ENCODE measurements at regions not wholly inside any gene's neighbourhood (a gene's known extent, or its start where the extent isn't known, plus 50 kb on each side); places are given as distances from the start of the nearest gene placed in this dataset.

DNA sequence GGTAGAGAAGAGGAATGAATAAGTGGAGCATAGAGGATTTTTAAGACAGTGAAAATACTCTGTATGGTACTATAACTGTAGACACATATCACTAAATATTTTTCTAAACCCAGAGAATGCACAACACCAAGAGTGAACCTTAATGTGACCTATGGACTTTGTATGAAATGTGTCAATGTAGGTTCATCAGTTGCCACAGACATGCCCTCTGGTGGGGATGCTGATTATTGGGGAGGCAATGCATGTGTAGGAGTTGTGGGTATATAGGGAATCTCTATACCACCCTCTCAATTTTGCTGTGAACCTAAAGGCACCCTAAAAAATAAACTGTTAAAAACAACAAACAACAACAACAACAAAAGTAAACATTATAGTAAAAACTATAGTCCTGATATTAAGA lies 293.7 kb downstream of the RNF144B start:
- H3K27me3 ChIP-seq (ENCODE audit: control insufficient read depth, insufficient read depth, low read length): no peaks in the 10 kb centered on the region
- H3K4me3 ChIP-seq (ENCODE audit: low read length): no peak overlapping the region
- no peaks in the 10 kb centered on the region for H3K9me3 ChIP-seq (ENCODE audit: control insufficient read depth, low read length)
- H3K36me3 ChIP-seq (ENCODE audit: control insufficient read depth, insufficient read depth, low read length): no peaks in the 10 kb centered on the region
- no peak overlapping the region for H3K9ac ChIP-seq (ENCODE audit: low read length)
- no peaks in the 10 kb centered on the region for H3K4me1 ChIP-seq (ENCODE audit: control insufficient read depth, insufficient read depth, low read length)

DNA sequence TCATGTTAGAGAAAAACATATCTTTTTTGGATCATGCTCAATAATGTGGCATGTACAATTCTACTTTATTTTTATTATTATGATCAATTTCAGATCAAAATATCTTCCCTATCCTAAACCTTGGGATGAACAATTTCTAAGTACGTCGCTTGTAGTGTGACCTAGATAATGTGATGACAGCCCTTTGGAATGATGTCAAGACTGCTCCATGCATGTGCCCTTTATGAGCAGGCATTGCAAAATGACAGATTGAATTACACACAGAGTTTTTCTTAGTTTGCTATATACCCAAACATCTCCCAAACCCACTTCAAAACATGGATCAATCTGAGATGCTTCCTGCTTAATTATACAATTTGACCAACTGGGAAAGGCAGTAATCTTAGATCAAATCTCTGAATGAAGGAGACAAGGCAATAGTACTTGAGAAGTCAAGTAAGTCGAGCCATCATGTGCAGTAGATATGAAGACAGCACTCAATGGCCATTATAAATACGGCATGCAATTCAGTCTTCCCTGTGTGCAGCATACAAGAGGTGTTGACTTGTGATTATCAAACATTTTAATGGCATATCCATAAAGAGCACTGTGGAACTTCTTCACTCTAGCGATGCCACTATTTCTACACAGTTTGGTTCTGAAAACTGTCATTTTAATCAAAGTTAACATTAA lies 294.8 kb downstream of the RNF144B start:
- no peaks in the 10 kb centered on the region for H3K4me1 ChIP-seq (ENCODE audit: control insufficient read depth, insufficient read depth, low read length)
- no peaks in the 10 kb centered on the region for H3K9me3 ChIP-seq (ENCODE audit: control insufficient read depth, low read length)
- H3K4me3 ChIP-seq (ENCODE audit: low read length): no peak overlapping the region
- H3K36me3 ChIP-seq (ENCODE audit: control insufficient read depth, insufficient read depth, low read length): no peaks in the 10 kb centered on the region
- no peak overlapping the region for H3K9ac ChIP-seq (ENCODE audit: low read length)
- no peaks in the 10 kb centered on the region for H3K27me3 ChIP-seq (ENCODE audit: control insufficient read depth, insufficient read depth, low read length)

DNA sequence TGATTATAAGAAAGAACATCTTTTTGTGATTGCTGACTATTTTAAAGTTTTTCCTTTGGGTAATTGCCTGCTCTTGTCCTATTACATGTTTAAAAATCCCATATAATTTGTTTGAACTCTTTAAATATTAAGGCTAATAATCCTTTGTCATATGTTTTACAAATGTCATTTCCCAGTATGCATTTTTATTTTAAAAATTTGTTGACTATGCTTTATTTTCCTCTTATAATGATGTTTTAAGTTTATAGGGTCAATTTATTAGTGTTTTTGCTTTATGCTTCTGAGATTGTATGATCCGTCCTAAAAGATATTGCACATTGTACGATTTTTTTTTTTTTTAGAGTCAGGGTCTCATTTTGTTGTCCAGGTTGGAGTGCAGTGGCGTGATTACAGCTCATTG lies 297.2 kb downstream of the RNF144B start:
- H3K4me3 ChIP-seq (ENCODE audit: low read length): no peak overlapping the region
- no peaks in the 10 kb centered on the region for H3K4me1 ChIP-seq (ENCODE audit: control insufficient read depth, insufficient read depth, low read length)
- no peaks in the 10 kb centered on the region for H3K9me3 ChIP-seq (ENCODE audit: control insufficient read depth, low read length)
- no peaks in the 10 kb centered on the region for H3K27me3 ChIP-seq (ENCODE audit: control insufficient read depth, insufficient read depth, low read length)
- H3K9ac ChIP-seq (ENCODE audit: low read length): no peak overlapping the region
- no peaks in the 10 kb centered on the region for H3K36me3 ChIP-seq (ENCODE audit: control insufficient read depth, insufficient read depth, low read length)

DNA sequence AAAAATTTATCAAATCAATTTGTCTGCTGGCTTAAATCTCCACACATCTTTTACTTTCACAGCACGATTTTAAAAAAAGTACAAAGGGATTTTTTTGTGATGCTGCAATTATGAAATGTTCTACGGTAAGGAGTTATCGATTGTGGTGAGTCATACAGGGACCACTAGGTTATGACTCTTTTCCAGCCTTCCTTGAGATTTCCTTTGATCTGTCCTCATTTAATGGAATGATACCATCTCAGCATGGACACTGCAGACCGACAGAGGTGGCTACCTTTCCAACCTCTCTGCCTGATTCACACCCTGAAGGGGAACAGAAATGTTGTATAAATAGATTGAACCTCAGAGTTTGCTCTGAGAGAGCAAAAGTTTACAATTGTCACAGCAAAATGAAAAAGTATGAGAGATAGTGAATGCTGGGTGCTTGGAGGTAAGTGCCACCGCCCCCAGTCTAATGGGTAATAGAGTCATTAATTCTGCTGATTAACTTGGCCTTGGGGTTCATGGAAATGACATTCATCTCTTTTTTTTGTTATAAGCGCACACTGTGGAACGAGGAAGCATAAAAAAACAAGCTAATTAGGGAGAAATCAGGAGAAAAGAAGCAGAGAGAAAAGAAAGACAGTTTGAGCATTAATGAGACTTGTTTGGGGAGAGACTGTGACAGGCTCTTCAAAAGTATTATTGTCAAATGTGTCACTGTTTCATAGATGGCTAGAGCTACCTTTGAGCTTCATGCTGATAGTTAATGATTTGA lies 306.0 kb downstream of the RNF144B start:
- Histone ChIP-seq H3K36me3 (ENCODE audit: control insufficient read depth, insufficient read depth, low read length) (no peaks in the 10 kb centered on the region), H3K4me1 (ENCODE audit: control insufficient read depth, insufficient read depth, low read length) (no peaks in the 10 kb centered on the region), H3K27me3 (ENCODE audit: control insufficient read depth, insufficient read depth, low read length) (no peaks in the 10 kb centered on the region), H3K9ac (ENCODE audit: low read length) (no peak overlapping the region), H3K9me3 (ENCODE audit: control insufficient read depth, low read length) (no peaks in the 10 kb centered on the region), H3K4me3 (ENCODE audit: low read length) (no peak overlapping the region)

DNA sequence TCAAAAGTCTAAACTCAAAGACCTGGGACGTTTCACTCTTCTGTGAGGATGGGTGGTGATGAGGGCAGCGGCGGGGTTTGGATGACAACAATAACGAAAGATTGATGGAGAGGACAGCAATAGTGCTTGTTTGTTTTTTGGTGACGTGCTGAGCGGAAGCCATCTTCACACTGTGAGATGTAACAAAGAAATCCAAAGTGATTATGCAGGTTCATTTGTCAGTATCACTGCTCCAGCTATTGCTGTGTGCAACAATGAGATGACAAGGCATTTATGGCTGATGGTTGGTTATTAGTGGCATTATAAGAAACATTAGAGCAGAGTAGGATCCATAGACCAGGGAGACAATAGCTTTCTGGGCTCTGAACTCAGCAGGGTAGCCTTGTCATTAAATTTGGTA lies 306.7 kb downstream of the RNF144B start:
- Histone ChIP-seq H3K36me3 (ENCODE audit: control insufficient read depth, insufficient read depth, low read length) (no peaks in the 10 kb centered on the region), H3K27me3 (ENCODE audit: control insufficient read depth, insufficient read depth, low read length) (no peaks in the 10 kb centered on the region), H3K9ac (ENCODE audit: low read length) (no peak overlapping the region), H3K9me3 (ENCODE audit: control insufficient read depth, low read length) (no peaks in the 10 kb centered on the region), H3K4me1 (ENCODE audit: control insufficient read depth, insufficient read depth, low read length) (no peaks in the 10 kb centered on the region), H3K4me3 (ENCODE audit: low read length) (no peak overlapping the region)

DNA sequence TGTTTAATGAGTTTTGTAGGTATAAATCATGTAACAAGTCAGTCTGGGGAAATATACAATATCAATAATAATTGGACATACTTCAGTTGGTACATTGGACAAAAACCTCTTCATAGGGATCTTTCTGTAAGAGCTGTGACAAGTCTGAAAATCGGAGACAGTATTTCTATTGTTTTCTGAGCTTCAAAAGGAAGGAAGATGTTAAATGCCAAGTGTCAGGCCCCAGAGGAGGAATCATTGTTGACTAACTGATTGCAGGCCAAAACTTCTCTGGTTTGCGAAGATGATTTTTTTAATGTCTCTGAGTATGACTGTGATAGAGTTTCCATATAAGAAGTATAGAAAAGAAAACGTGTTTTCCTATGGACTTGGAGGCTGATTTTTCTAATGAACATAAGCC lies 316.4 kb downstream of the RNF144B start:
- Histone ChIP-seq H3K9me3 (ENCODE audit: control insufficient read depth, low read length) (no peaks in the 10 kb centered on the region), H3K4me3 (ENCODE audit: low read length) (no peak overlapping the region), H3K27me3 (ENCODE audit: control insufficient read depth, insufficient read depth, low read length) (no peaks in the 10 kb centered on the region), H3K9ac (ENCODE audit: low read length) (no peak overlapping the region), H3K4me1 (ENCODE audit: control insufficient read depth, insufficient read depth, low read length) (no peaks in the 10 kb centered on the region), H3K36me3 (ENCODE audit: control insufficient read depth, insufficient read depth, low read length) (no peaks in the 10 kb centered on the region)

DNA sequence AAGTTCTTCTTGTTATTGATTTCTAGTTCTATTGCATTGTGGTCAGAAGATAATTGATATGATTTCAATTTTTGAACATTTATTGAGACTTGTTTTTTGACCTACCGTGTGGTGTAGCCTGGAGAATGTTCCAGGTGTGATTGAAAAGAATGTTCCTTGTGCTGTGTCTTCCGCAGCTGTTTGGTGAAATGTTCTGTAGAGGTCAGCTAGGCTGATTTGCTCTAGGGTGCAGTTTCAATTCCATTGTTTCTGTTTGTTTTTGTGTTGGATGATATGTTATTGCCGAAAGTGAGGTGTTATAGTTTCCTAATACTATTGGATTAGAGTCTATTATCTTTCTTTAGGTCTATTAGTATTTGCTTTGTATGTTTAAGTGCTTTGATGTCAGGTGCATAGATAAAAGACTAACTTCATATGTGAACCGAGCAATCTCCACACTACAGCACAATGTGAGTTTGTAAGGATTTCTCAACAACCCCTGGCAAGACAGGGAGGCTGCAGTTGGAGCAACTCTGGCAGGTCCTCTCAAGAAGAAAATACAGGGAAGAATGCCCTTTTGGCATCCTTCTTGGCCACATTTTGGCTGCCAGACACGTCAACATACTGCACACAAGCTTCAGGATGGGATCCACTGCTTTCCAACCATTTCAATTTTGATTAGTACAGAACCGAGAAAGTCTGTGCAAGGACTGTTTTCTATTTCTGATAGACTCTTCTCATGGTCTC lies 320.7 kb downstream of the RNF144B start:
- Histone ChIP-seq H3K9ac (ENCODE audit: low read length) (no peak overlapping the region), H3K36me3 (ENCODE audit: control insufficient read depth, insufficient read depth, low read length) (no peaks in the 10 kb centered on the region), H3K9me3 (ENCODE audit: control insufficient read depth, low read length) (no peaks in the 10 kb centered on the region), H3K4me1 (ENCODE audit: control insufficient read depth, insufficient read depth, low read length) (no peaks in the 10 kb centered on the region), H3K4me3 (ENCODE audit: low read length) (no peak overlapping the region), H3K27me3 (ENCODE audit: control insufficient read depth, insufficient read depth, low read length) (no peaks in the 10 kb centered on the region)

DNA sequence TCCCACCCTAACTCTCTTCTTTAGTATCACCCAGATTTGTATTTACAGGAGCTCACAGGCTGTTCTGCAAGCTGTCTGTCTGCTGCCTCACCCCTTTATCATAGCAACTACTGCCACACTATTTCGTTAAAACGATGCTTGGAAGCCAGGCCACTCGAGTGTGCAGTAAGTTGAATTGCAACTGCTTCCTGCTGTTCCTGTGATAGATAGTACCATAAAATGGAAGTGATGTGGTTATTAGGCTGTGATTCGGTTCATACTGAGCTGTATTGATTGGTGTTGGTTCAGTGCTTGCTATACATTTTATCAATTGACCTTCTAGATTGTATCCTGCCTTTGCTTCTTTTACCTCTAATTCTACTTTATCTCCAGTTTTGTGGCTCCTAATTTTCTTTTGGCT lies 325.4 kb downstream of the RNF144B start:
- Histone ChIP-seq H3K9me3 (ENCODE audit: control insufficient read depth, low read length) (no peaks in the 10 kb centered on the region), H3K9ac (ENCODE audit: low read length) (no peak overlapping the region), H3K36me3 (ENCODE audit: control insufficient read depth, insufficient read depth, low read length) (no peaks in the 10 kb centered on the region), H3K4me3 (ENCODE audit: low read length) (no peak overlapping the region), H3K4me1 (ENCODE audit: control insufficient read depth, insufficient read depth, low read length) (no peaks in the 10 kb centered on the region), H3K27me3 (ENCODE audit: control insufficient read depth, insufficient read depth, low read length) (no peaks in the 10 kb centered on the region)

DNA sequence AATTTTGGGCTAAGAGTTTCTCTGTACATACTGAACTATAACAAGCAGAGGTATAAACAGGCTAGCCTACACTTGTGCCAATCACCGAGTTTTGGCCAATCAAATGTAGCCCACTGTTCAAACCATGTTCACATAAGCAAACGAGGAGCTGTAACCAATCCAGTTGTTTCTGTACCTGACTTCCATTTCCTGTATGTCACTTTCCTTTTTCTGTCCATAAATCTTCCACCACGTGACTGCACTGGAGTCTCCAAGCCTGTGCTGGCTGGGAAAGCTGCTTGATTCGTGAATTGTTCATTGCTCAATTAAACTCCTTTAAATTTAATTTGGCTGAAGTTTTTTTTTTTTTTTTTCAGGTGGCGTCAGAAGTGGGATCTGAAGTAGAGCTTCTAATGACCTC lies 332.9 kb downstream of the RNF144B start:
- no peaks in the 10 kb centered on the region for H3K4me1 ChIP-seq (ENCODE audit: control insufficient read depth, insufficient read depth, low read length)
- H3K36me3 ChIP-seq (ENCODE audit: control insufficient read depth, insufficient read depth, low read length): no peaks in the 10 kb centered on the region
- H3K27me3 ChIP-seq (ENCODE audit: control insufficient read depth, insufficient read depth, low read length): no peaks in the 10 kb centered on the region
- no peak overlapping the region for H3K4me3 ChIP-seq (ENCODE audit: low read length)
- H3K9me3 ChIP-seq (ENCODE audit: control insufficient read depth, low read length): no peaks in the 10 kb centered on the region
- no peak overlapping the region for H3K9ac ChIP-seq (ENCODE audit: low read length)

DNA sequence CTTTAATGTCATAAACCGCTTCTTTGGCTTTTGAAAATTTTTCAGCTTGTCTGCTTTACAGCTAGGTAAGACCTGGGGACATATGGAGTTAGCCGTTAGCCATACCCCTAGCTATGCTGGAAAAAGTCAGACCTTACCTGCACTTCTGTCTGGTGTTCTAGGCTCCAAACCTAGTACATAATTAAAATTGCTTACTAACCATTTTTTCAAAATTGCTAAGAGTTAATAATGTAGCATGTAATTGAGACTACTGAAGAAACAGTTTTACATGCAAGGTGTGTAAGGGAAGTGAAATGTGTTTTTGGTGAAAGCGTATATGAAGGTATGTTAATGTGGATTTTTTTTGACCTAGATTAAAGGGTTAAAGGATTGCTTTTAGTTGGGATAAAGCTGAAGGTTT lies 336.9 kb downstream of the RNF144B start:
- Histone ChIP-seq H3K4me3 (ENCODE audit: low read length) (no peak overlapping the region), H3K27me3 (ENCODE audit: control insufficient read depth, insufficient read depth, low read length) (no peaks in the 10 kb centered on the region), H3K9me3 (ENCODE audit: control insufficient read depth, low read length) (no peaks in the 10 kb centered on the region), H3K4me1 (ENCODE audit: control insufficient read depth, insufficient read depth, low read length) (no peaks in the 10 kb centered on the region), H3K36me3 (ENCODE audit: control insufficient read depth, insufficient read depth, low read length) (no peaks in the 10 kb centered on the region), H3K9ac (ENCODE audit: low read length) (no peak overlapping the region)

DNA sequence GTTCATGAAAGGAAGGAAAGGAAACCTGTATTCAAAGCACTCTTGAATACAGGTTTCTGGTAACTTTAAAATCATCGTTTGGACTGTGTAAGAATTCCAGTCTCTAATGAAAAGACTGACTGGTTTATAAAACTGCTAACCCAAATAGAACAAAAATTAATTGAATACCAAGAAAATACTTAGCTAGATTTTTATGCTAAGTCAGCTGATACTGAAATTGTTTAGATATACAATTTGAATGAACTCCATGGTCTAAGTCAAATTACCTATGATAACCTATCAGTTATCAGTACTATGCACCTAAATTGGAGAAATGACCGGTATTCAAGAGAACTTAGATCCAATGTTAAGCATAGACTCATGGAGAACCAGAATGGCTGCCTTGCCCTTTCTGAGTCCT lies 338.3 kb downstream of the RNF144B start:
- Histone ChIP-seq H3K4me3 (ENCODE audit: low read length) (no peak overlapping the region), H3K9ac (ENCODE audit: low read length) (no peak overlapping the region), H3K36me3 (ENCODE audit: control insufficient read depth, insufficient read depth, low read length) (no peaks in the 10 kb centered on the region), H3K4me1 (ENCODE audit: control insufficient read depth, insufficient read depth, low read length) (no peaks in the 10 kb centered on the region), H3K27me3 (ENCODE audit: control insufficient read depth, insufficient read depth, low read length) (no peaks in the 10 kb centered on the region), H3K9me3 (ENCODE audit: control insufficient read depth, low read length) (no peaks in the 10 kb centered on the region)

DNA sequence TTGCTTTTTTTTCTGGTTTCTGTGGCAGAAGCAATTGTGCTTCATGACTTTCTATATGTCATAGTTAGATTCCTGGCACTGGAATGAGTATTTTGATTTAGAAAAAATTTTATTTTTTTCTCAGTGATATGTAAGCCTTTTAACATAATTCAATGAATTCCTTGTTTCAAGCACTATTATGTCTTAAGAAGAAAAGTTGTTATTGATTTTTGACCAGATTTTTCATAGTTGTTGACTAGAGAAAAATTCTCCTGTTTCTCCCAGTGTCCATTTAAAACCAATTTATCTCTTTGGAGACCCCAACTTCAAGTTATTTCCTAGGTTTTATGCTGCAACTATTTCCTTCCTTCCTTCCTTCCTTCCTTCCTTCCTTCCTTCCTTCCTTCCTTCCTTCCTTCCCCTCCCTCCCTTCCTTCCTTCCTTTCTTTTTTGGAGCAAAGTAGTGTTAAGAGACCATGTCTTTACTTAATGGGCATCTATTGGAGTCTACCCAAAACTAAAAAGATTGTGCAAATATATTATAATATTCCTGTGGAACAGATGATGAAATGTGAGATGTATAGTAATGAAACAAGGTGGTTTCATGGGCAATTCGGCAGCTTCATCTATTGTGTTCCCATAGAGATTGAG lies 346.9 kb downstream of the RNF144B start:
- no peaks in the 10 kb centered on the region for H3K4me1 ChIP-seq (ENCODE audit: control insufficient read depth, insufficient read depth, low read length)
- H3K9ac ChIP-seq (ENCODE audit: low read length): no peak overlapping the region
- no peaks in the 10 kb centered on the region for H3K9me3 ChIP-seq (ENCODE audit: control insufficient read depth, low read length)
- H3K27me3 ChIP-seq (ENCODE audit: control insufficient read depth, insufficient read depth, low read length): no peaks in the 10 kb centered on the region
- no peaks in the 10 kb centered on the region for H3K36me3 ChIP-seq (ENCODE audit: control insufficient read depth, insufficient read depth, low read length)
- no peak overlapping the region for H3K4me3 ChIP-seq (ENCODE audit: low read length)

All from mucosa of stomach (tissue), 1 donor.